ENCODE measurements at regions not wholly inside any gene's neighbourhood (a gene's known extent, or its start where the extent isn't known, plus 50 kb on each side); places are given as distances from the start of the nearest gene placed in this dataset.
"Not testable (repeated sequence)": the region's sequence is repeated elsewhere in the genome, so short reads cannot be mapped to it uniquely, and the experiment has no call there.

DNA sequence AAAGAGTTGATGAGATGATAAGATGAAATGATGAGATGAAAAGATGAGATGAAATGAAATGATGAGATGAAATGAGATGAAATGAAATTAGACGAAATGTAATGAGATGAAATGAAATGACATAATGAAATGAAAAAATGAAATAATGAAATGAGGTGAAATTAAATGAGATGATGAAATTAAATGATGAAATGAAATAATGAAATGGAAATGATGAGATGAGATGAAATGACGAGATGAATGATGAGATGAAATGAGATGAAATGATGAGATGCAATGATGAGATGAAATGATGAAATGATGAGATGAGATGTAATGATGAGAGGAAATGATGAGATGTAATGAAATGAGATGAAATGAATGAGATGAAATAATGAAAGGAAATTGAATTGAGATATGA, 339.3 kb upstream of the PLGLB1 start:
- not testable (repeated sequence) for DNase-seq

DNA sequence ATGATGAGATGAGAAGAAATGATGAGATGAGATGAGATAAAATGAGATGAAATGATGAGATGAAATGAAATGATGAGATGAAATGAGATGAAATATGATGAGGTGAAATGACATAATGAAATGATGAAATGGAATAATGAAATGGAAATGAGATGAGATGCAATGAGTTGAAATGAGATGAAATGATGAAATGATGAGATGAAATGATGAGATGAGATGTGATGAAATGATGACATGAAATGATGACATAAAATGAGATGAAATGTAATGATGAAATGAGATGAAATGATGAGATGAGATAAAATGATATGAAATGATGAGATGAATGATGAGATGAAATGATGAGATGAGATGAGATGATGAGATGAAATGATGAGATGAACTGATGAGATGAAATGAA, 340.2 kb upstream of the PLGLB1 start:
- not testable (repeated sequence) for DNase-seq

DNA sequence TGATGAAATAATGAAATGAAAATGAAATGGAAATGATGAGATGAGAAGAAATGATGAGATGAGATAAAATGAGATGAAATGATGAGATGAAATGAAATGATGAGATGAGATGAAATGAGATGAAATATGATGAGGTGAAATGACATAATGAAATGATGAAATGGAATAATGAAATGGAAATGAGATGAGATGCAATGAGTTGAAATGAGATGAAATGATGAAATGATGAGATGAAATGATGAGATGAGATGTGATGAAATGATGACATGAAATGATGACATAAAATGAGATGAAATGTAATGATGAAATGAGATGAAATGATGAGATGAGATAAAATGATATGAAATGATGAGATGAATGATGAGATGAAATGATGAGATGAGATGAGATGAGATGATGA, 342.7 kb upstream of the PLGLB1 start:
- not testable (repeated sequence) for DNase-seq

- not testable (repeated sequence) for DNase-seq
Observed at GRCh38 chr2:87365038-87365437, 343.4 kb upstream of the PLGLB1 start.

- DNase-seq: not testable (repeated sequence)
Observed at GRCh38 chr2:87386063-87386560, 361.8 kb upstream of the PLGLB2 start.

GRCh38 chr2:87395784-87396183, 352.1 kb upstream of the PLGLB2 start:
- DNase-seq: not testable (repeated sequence)

GRCh38 chr2:87396551-87397265, 351.2 kb upstream of the PLGLB2 start:
- not testable (repeated sequence) for DNase-seq

DNA sequence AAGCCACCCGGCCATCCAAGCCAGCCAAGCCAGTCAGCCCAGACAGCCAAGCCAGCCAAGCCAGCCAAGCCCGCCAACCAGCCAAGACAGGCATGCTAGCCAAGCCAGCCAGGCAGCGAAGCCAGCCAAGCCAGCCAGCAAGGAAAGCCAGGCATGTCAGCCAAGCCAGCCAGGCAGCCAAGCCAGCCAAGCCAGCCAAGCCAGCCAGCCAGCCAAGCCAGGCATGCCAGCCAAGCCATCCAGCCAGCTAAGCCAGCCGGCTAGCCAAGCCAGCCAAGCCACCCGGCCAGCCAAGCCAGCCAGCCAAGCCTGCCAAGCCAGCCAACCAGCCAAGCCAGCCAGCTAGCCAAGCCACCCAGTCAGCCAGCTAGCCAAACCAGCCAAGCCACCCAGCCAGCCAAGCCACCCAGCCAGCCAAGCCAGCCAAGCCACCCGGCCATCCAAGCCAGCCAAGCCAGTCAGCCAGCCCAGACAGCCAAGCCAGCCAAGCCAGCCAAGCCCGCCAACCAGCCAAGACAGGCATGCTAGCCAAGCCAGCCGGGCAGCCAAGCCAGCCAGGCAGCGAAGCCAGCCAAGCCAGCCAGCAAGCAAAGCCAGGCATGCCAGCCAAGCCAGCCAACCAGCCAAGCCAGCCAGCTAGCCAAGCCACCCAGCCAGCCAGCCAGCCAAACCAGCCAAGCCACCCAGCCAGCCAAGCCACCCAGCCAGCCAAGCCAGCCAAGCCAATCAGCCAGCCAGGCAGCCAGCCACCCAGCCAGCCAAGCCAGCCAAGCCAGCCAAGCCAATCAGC, 350.4 kb upstream of the PLGLB2 start:
- DNase-seq: not testable (repeated sequence)

GRCh38 chr2:87398567-87399305, 349.2 kb upstream of the PLGLB2 start:
- not testable (repeated sequence) for DNase-seq

DNA sequence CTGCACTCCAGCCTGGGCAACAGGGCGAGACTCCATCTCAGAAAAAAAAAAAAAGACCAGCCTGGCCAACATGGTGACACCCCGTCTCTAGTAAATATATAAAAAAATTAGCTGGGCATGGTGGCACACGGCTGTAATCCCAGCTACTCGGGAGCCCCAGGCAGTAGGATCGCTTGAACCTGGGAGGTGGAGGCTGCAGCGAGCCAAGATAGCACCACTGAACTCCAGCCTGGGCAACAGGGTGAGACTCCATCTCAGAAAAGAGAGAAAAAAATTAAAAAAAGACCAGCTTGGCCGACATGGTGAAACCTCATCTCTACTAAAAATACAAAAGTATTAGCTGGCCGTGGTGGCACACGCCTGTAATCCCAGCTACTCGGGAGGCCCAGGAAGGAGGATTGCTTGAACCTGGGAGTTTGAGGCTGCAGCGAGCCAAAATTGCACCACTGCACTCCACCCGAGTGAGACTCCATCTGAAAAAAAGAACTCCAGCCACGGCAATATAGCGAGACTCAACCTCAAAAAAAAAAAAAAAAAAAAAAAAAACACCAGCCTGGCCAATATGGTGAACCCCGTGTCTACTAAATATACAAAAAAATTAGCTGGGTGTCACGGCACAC, 346.1 kb upstream of the PLGLB2 start:
- peak; percentile 17 for DNase-seq

DNA sequence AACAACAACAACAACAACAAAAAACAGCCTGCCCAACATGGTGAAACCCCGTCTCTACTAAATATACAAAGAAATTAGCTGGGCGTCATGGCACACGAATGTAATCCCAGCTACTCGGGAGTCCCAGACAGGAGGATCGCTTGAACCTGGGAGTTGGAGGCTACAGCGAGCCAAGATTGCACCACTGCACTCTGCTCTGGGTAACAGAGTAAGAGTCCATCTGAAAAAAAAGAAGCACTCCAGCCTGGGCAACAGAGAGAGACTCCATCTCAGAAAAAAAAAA, 344.1 kb upstream of the PLGLB2 start:
- DNase-seq: peak; percentile 40

GRCh38 chr2:87404411-87405255, 343.3 kb upstream of the PLGLB2 start:
- DNase-seq: peak; percentile 33

DNA sequence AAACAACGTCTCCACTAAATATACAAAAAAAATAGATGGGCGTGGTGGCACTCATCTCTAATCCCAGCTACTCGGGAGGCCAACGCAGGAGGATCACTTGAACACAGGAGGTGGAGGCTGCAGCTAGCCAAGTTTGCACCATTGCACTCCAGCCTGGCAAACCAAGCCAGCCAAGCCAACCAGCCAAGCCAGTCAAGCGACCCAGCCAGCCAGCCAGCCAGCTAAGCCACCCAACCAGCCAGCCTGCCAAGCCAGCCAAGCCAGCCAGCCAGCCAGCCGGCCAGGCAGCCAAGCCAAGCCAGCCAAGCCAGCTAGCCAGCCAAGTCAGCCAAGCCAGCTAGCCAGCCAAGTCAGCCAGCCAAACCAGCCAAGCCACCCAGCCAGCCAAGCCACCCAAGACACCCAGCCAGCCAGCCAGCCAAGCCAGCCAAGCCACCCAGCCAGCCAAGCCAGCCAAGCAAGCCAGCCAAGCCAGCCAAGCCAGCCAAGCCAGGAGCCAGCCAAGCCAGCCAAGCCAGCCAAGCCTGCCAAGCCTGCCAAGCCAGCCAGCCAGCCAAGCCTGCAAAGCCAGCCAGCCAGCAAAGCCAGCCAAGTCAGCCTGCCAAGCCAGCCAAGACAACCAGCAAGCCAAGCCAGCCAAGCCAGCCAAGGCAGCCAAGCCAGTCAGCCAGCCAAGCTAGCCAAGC, 342.2 kb upstream of the PLGLB2 start:
- DNase-seq: not testable (repeated sequence)

- DNase-seq: peak; percentile 48
Observed at GRCh38 chr2:87406406-87407175, 341.3 kb upstream of the PLGLB2 start.

- DNase-seq: not testable (repeated sequence)
Observed at GRCh38 chr2:87409601-87410000, 338.3 kb upstream of the PLGLB2 start.

- DNase-seq: not testable (repeated sequence)
Observed at GRCh38 chr2:87410371-87410770, 337.5 kb upstream of the PLGLB2 start.

GRCh38 chr2:87412036-87412820, 335.7 kb upstream of the PLGLB2 start:
- DNase-seq: not testable (repeated sequence)

DNA sequence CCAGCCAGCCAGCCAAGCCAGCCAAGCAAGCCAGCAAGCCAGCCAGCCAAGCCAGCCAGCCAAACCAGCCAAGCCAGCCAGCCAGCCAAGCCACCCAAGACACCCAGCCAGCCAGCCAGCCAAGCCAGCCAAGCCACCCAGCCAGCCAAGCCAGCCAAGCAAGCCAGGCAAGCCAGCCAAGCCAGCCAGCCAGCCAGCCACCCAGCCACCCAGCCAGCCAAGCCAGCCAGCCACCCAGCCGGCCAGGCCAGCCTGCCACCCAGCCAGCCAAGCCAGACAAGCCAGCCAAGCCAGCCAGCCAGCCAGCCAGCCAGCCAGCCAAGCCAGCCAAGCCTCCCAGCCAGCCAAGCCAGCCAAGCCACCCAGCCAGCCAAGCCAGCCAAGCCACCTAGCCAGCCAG, 333.6 kb upstream of the PLGLB2 start:
- not testable (repeated sequence) for DNase-seq

GRCh38 chr2:87414795-87415570, 332.9 kb upstream of the PLGLB2 start:
- DNase-seq: not testable (repeated sequence)

All from activated CD8-positive, alpha-beta memory T cell treated with anti-CD3 and anti-CD28 coated beads, Interleukin-2, amount 50 U/mL, for 48 hours (primary cell).